ENCODE measurements at regions not wholly inside any gene's neighbourhood (a gene's known extent, or its start where the extent isn't known, plus 50 kb on each side); places are given as distances from the start of the nearest gene placed in this dataset.
"Not testable (repeated sequence)": the region's sequence is repeated elsewhere in the genome, so short reads cannot be mapped to it uniquely, and the experiment has no call there.

DNA sequence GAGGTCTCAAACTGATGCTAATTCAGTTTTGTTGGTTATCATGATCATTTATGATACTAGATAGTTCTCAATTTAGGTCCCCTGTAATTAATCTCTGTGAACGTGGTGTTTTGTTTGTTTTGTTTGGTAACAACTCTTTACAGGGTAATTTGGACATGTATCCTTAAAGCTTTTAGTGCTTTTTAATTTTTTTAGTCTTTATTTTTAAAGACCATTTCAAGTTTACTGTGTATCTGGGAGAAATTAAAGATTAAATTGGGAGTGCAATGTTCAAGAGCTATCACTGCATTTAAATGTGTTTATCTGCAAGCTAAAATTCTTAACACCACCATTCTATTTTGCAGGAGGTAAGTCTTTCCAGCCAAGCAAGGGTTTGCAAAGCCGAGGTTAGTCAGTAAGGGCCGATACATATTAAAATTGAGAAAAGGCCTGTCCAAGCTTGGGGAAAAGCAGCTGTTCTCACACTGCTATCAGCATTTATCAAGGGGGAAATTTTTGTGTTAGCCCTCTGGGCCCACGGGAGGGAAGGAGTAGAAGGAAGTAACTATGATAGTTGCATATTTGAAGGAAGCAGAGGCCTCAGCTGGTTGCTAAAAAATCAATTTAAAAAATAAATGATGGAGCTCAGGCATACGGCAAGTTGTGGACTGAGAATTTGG is 59.3 kb upstream of the ZNF217 start:
- Histone ChIP-seq H3K27me3 (no peaks in the 10 kb centered on the region), H3K27ac (peak overlapping the region; percentile 56 to 78 (median 74)), H3K9me3 (no peaks in the 10 kb centered on the region), H3K4me3 (no peak overlapping the region), H3K4me1 (peaks cover 9 to 19% of the 10 kb centered on the region in 2 donors), H3K36me3 (no peaks in the 10 kb centered on the region)
- intact Hi-C loops (cut with DNase I; ENCODE audit: low total_unique reads) (loop anchor here (10.0 kb wide), 2 partner anchors 58 to 82 kb away; partner anchors contain the start of gene ZNF217), in situ Hi-C loops (cut with MboI; ENCODE audit: low sequenced_read_pairs in 4 of 4) (no loop called here)
- DNase-seq (no peak), ATAC-seq (no peak)
- TF ChIP-seq, protein P1, sequence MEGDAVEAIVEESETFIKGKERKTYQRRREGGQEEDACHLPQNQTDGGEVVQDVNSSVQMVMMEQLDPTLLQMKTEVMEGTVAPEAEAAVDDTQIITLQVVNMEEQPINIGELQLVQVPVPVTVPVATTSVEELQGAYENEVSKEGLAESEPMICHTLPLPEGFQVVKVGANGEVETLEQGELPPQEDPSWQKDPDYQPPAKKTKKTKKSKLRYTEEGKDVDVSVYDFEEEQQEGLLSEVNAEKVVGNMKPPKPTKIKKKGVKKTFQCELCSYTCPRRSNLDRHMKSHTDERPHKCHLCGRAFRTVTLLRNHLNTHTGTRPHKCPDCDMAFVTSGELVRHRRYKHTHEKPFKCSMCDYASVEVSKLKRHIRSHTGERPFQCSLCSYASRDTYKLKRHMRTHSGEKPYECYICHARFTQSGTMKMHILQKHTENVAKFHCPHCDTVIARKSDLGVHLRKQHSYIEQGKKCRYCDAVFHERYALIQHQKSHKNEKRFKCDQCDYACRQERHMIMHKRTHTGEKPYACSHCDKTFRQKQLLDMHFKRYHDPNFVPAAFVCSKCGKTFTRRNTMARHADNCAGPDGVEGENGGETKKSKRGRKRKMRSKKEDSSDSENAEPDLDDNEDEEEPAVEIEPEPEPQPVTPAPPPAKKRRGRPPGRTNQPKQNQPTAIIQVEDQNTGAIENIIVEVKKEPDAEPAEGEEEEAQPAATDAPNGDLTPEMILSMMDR (IDR thresholded peaks at IDR 0.05 in 4 of 5, conservative IDR thresholded peaks at IDR 0.05 in 1 of 5), result no peak
- TF ChIP-seq POLR2A (IDR thresholded peaks at IDR 0.05), result no peak

GRCh38 chr20:53652090-53652858 is 58.6 kb upstream of the ZNF217 start:
- Histone ChIP-seq H3K27me3 (no peaks in the 10 kb centered on the region), H3K27ac (peak overlapping the region; percentile 56 to 78 (median 74)), H3K9me3 (no peaks in the 10 kb centered on the region), H3K4me3 (peak overlapping the region in 3 of 4 donors; percentile 19 to 32 (median 26)), H3K4me1 (peaks cover 9 to 19% of the 10 kb centered on the region in 2 donors), H3K36me3 (no peaks in the 10 kb centered on the region)
- in situ Hi-C loops (cut with MboI; ENCODE audit: low sequenced_read_pairs in 4 of 4) (no loop called here), intact Hi-C loops (cut with DNase I; ENCODE audit: low total_unique reads) (loop anchor here (10.0 kb wide), 2 partner anchors 57 to 83 kb away; partner anchors contain the start of gene ZNF217)
- ATAC-seq, result peak; percentile 92 to 97
- no peak for DNase-seq
- no peak for TF ChIP-seq POLR2A (IDR thresholded peaks at IDR 0.05)
- TF ChIP-seq, protein P1 (IDR thresholded peaks at IDR 0.05 in 4 of 5, conservative IDR thresholded peaks at IDR 0.05 in 1 of 5), result no peak

DNA sequence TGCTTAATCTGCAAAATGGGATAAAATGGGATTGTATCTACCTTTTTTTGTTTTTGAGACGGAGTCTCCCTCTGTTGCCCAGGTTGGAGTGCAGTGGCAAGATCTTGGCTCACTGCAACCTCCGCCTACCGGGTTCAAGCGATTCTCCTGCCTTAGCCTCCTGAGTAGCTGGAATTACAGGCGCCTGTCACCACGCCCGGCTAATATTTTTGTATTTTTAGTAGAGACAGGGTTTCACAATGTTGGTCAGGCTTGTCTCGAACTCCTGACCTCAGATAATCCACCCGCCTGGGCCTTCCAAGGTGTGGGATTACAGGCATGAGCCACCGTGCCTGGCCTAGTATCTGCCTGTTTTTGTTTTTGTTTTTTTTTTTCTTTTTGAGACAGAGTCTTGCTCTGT is 55.9 kb upstream of the ZNF217 start:
- H3K9me3 ChIP-seq; in situ Hi-C loops (cut with MboI; ENCODE audit: low sequenced_read_pairs in 4 of 4); ATAC-seq; H3K27me3 ChIP-seq; H3K4me3 ChIP-seq; H3K36me3 ChIP-seq; H3K27ac ChIP-seq; DNase-seq; intact Hi-C loops (cut with DNase I; ENCODE audit: low total_unique reads): not testable (repeated sequence)
- H3K4me1 ChIP-seq, result peaks cover 9 to 19% of the 10 kb centered on the region in 2 donors

DNA sequence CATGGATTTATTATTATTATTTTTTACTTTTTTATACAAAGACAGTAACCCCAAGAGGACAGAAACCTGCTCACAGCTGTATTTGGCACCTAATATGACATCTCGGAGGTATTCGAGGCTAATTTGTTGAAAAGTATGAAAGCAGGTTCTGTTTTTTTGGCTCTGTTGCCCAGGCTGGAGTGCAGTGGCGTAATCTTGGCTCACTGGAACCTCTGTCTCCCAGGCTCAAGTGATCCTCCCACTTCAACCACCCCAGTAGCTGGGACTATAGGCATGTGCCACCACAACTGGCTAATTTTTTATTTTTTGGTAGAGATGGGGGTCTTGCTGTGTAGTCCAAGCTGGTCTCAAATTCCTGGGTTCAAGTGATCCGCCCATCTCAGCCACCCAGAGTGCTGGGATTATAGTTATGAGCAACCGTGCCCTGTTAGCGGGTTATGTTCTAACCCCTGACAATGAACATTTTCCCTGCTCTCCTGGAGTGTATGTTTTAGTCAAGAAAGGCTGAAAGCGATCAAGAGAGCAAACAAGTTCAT is 53.7 kb upstream of the ZNF217 start:
- Histone ChIP-seq H3K27ac (no peak overlapping the region), H3K27me3 (no peaks in the 10 kb centered on the region), H3K4me1 (peaks cover 13 to 17% of the 10 kb centered on the region in 2 donors), H3K36me3 (no peaks in the 10 kb centered on the region), H3K4me3 (no peak overlapping the region), H3K9me3 (no peaks in the 10 kb centered on the region)
- ATAC-seq (no peak), DNase-seq (no peak)
- no peak for TF ChIP-seq POLR2A (IDR thresholded peaks at IDR 0.05)
- TF ChIP-seq, protein P1 (IDR thresholded peaks at IDR 0.05 in 4 of 5, conservative IDR thresholded peaks at IDR 0.05 in 1 of 5), result no peak
- in situ Hi-C loops (cut with MboI; ENCODE audit: low sequenced_read_pairs in 4 of 4), result no loop called here
- intact Hi-C loops (cut with DNase I; ENCODE audit: low total_unique reads), result no loop called here

DNA sequence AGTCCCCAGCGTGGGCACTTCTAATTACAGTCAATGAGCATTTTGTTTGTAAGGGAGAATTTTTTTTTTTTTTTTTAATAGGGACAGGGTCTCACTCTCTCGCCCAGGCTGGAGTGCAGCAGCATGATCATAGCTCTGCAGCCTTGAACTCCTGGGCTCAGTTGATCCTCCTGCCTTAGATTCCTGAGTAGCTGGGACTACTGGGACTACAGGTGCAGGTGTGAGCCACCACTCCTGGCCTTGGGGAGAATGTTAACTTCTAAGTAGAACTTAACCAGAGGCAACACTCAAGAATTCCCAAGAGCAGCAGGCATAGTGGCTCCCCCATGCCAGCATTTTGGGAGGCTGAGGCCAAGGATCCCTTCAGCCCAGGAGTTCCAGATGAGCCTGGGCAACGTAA is 52.9 kb upstream of the ZNF217 start:
- TF ChIP-seq, protein P1 (IDR thresholded peaks at IDR 0.05 in 4 of 5, conservative IDR thresholded peaks at IDR 0.05 in 1 of 5), result no peak
- no peak for TF ChIP-seq POLR2A (IDR thresholded peaks at IDR 0.05)
- H3K36me3 ChIP-seq, result no peaks in the 10 kb centered on the region
- H3K9me3 ChIP-seq, result no peaks in the 10 kb centered on the region
- in situ Hi-C loops (cut with MboI; ENCODE audit: low sequenced_read_pairs in 4 of 4) (no loop called here), intact Hi-C loops (cut with DNase I; ENCODE audit: low total_unique reads) (no loop called here)
- DNase-seq (no peak), ATAC-seq (no peak)
- no peak overlapping the region for H3K4me3 ChIP-seq
- H3K27me3 ChIP-seq, result no peaks in the 10 kb centered on the region
- H3K4me1 ChIP-seq, result peaks cover 7 to 11% of the 10 kb centered on the region in 2 donors
- no peak overlapping the region for H3K27ac ChIP-seq

Data from gastrocnemius medialis (tissue), 4 donors.